Sigmoid colon (tissue), 4 donors: ENCODE measurements at regions not wholly inside any gene's neighbourhood (a gene's known extent, or its start where the extent isn't known, plus 50 kb on each side); places are given as distances from the start of the nearest gene placed in this dataset.

ENCODE experiments used
- CTCF ChIP-seq, 4 experiments: fragments of 450-650 bp in 3 of 4; fragments of 200-600 bp in 1 of 4; IDR thresholded peaks; one replicate each; pipeline ENCODE4 v1.5.1; 2016 to 2019; ENCODE audit warnings: antibody characterized with exemption in 4 of 4, mild to moderate bottlenecking in 3 of 4, moderate library complexity in 2 of 4
- EP300 ChIP-seq, 4 donors: sonication (generic); formaldehyde crosslinking; IDR thresholded peaks; one replicate each; pipeline ENCODE4 v1.6.1; 2017; ENCODE audit warnings: antibody characterized with exemption in 4 of 4

GRCh38 chr2:176467595-176467994 lies 198.4 kb downstream of the MTX2 start:
- no peak for TF ChIP-seq EP300 (IDR thresholded peaks at IDR 0.05)
- no peak for TF ChIP-seq CTCF (IDR thresholded peaks at IDR 0.05)
